H1 (cell line): ENCODE measurements at regions not wholly inside any gene's neighbourhood (a gene's known extent, or its start where the extent isn't known, plus 50 kb on each side); places are given as distances from the start of the nearest gene placed in this dataset.

Experiments used
- CHD7 ChIP-seq: fragments of 300-600 bp; sonication (generic); IDR thresholded peaks from 2 replicates; pipeline ENCODE4 v1.7.1; 2012; ENCODE audit warnings: low read length, moderate library complexity, mild to moderate bottlenecking, inconsistent platforms; ENCODE audit not compliant: insufficient replicate concordance

GRCh38 chr3:82000773-82001172 lies 239.3 kb upstream of the GBE1 start (continued):
- no peak for TF ChIP-seq CHD7
